Osteoblast (primary cell): ENCODE measurements at regions not wholly inside any gene's neighbourhood (a gene's known extent, or its start where the extent isn't known, plus 50 kb on each side); places are given as distances from the start of the nearest gene placed in this dataset.

Source experiments
- DNase-seq: peaks from one replicate; pipeline ENCODE4 v3.0.0; 2011; ENCODE audit warnings: low spot score, mixed read lengths; ENCODE audit not compliant: insufficient read length; ENCODE audit errors: missing footprints
- H2AFZ ChIP-seq: 2 replicates; pipeline ENCODE4 v1.6.0; 2011; ENCODE audit warnings: mild to moderate bottlenecking, low read length
- H3K27ac ChIP-seq: 2 replicates; pipeline ENCODE4 v1.5.1; 2011; ENCODE audit warnings: mild to moderate bottlenecking, low read depth, low read length, moderate library complexity
- H3K27me3 ChIP-seq: 2 replicates; pipeline ENCODE4 v1.6.0; 2012; ENCODE audit warnings: mild to moderate bottlenecking, control low read depth, inconsistent platforms, low read length, moderate library complexity; ENCODE audit not compliant: insufficient read depth
- H3K36me3 ChIP-seq: 2 replicates; pipeline ENCODE4 v1.5.1; 2011; ENCODE audit warnings: mild to moderate bottlenecking, low read length, control low read depth, moderate library complexity; ENCODE audit not compliant: insufficient read depth
- H3K4me1 ChIP-seq: 2 replicates; pipeline ENCODE4 v1.5.1; 2011; ENCODE audit warnings: mild to moderate bottlenecking, low read length, control low read depth, moderate library complexity; ENCODE audit not compliant: insufficient read depth
- H3K4me2 ChIP-seq: 2 replicates; pipeline ENCODE4 v1.6.0; 2011; ENCODE audit warnings: mild to moderate bottlenecking, low read length; ENCODE audit not compliant: insufficient read depth
- H3K4me3 ChIP-seq: fragments of 200-600 bp; sonication (generic); 3 replicates; pipeline ENCODE4 v1.5.1; 2012; ENCODE audit warnings: mild to moderate bottlenecking, low read length, inconsistent platforms; ENCODE audit not compliant: insufficient read depth
- H3K79me2 ChIP-seq: 2 replicates; pipeline ENCODE4 v1.6.0; 2012; ENCODE audit warnings: mild to moderate bottlenecking, low read length, control low read depth, inconsistent platforms; ENCODE audit not compliant: insufficient read depth
- H3K9me3 ChIP-seq: 2 replicates; pipeline ENCODE4 v1.5.1; 2011; ENCODE audit warnings: low read depth, low read length, control low read depth
- H4K20me1 ChIP-seq: 2 replicates; pipeline ENCODE4 v1.6.0; 2012; ENCODE audit warnings: mild to moderate bottlenecking, low read length, control low read depth; ENCODE audit not compliant: insufficient read depth
- CTCF ChIP-seq: IDR thresholded peaks from 2 replicates; pipeline ENCODE4 v1.5.1; 2011; ENCODE audit warnings: mild to moderate bottlenecking, low read depth, low read length, moderate library complexity; ENCODE audit errors: extremely low read depth

- Histone ChIP-seq H2AFZ (no peak overlapping the region), H3K4me3 (no peak overlapping the region), H3K27ac (no peak overlapping the region), H3K9me3 (no peaks in the 10 kb centered on the region), H3K79me2 (no peaks in the 10 kb centered on the region), H3K36me3 (no peaks in the 10 kb centered on the region), H4K20me1 (no peaks in the 10 kb centered on the region), H3K4me1 (no peaks in the 10 kb centered on the region), H3K27me3 (no peaks in the 10 kb centered on the region), H3K4me2 (no peak overlapping the region)
- TF ChIP-seq CTCF = no peak
- DNase-seq = no peak
Observed at GRCh38 chr9:1612886-1613285, 402.3 kb upstream of the SMARCA2 start.

- no peak for DNase-seq
- H3K36me3 ChIP-seq = no peaks in the 10 kb centered on the region
Observed at GRCh38 chr9:1617419-1617818, 397.7 kb upstream of the SMARCA2 start.

GRCh38 chr9:1619915-1620710 is 395.0 kb upstream of the SMARCA2 start:
- Histone ChIP-seq H3K9me3 (no peaks in the 10 kb centered on the region), H3K4me3 (no peak overlapping the region), H3K79me2 (no peaks in the 10 kb centered on the region), H2AFZ (no peak overlapping the region), H3K27me3 (no peaks in the 10 kb centered on the region), H3K4me1 (no peaks in the 10 kb centered on the region), H3K36me3 (no peaks in the 10 kb centered on the region), H3K27ac (no peak overlapping the region), H4K20me1 (no peaks in the 10 kb centered on the region), H3K4me2 (no peak overlapping the region)
- DNase-seq = no peak
- no peak for TF ChIP-seq CTCF

More at GRCh38 chr9:1617419-1617818, 397.7 kb upstream of the SMARCA2 start:
- no peak for TF ChIP-seq CTCF
- no peak overlapping the region for H3K4me2 ChIP-seq
- H3K27ac ChIP-seq = no peak overlapping the region
- H3K27me3 ChIP-seq = no peaks in the 10 kb centered on the region
- H3K9me3 ChIP-seq = no peaks in the 10 kb centered on the region
- H2AFZ ChIP-seq = no peak overlapping the region
- no peaks in the 10 kb centered on the region for H3K4me1 ChIP-seq
- H4K20me1 ChIP-seq = no peaks in the 10 kb centered on the region
- H3K79me2 ChIP-seq = no peaks in the 10 kb centered on the region
- H3K4me3 ChIP-seq = no peak overlapping the region

GRCh38 chr9:1637401-1637800 is 377.7 kb upstream of the SMARCA2 start:
- no peak for TF ChIP-seq CTCF
- Histone ChIP-seq H3K9me3 (no peaks in the 10 kb centered on the region), H3K27me3 (no peaks in the 10 kb centered on the region), H3K4me1 (no peaks in the 10 kb centered on the region), H3K27ac (no peak overlapping the region), H2AFZ (no peak overlapping the region), H4K20me1 (no peaks in the 10 kb centered on the region), H3K4me3 (no peak overlapping the region), H3K36me3 (no peaks in the 10 kb centered on the region), H3K4me2 (no peak overlapping the region), H3K79me2 (no peaks in the 10 kb centered on the region)
- no peak for DNase-seq
